Upper lobe of left lung (tissue), 4 donors: ENCODE measurements at regions not wholly inside any gene's neighbourhood (a gene's known extent, or its start where the extent isn't known, plus 50 kb on each side); places are given as distances from the start of the nearest gene placed in this dataset.

Experiments used
- POLR2AphosphoS5 ChIP-seq, 2 donors: sonication (generic); formaldehyde crosslinking; IDR thresholded peaks; one replicate each; pipeline ENCODE4 v1.5.1; 2017; ENCODE audit warnings: antibody characterized with exemption in 2 of 2
- TF ChIP-seq, protein P1 (sequence below), 6 experiments: fragments of 450-650 bp in 4 of 6; fragments of 200-600 bp in 2 of 6; sonication (generic) in 2 of 6; IDR thresholded peaks; one replicate each; pipeline ENCODE4 v1.5.1; 2016 to 2019; ENCODE audit warnings: antibody characterized with exemption in 6 of 6

DNA sequence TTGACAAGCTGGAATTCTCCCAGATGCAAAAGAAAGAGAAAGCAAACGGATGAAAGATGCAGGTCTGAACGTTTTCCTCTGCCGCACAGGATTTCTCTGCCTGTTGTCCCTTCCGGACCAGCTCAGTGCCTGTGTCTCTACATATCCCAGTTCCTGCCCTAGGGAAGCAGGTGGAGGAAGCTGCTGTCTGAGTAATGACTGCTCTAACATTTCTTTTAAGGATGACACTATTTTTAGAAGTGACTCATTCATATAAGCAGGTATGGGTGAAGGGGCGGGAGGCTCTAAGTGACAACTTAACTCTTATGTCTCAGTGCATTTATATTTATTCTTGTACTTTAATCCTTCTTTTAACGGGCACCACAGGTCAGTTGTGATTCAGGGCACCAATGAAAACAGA is 128.8 kb downstream of the SLC24A2 start:
- TF ChIP-seq, protein P1, sequence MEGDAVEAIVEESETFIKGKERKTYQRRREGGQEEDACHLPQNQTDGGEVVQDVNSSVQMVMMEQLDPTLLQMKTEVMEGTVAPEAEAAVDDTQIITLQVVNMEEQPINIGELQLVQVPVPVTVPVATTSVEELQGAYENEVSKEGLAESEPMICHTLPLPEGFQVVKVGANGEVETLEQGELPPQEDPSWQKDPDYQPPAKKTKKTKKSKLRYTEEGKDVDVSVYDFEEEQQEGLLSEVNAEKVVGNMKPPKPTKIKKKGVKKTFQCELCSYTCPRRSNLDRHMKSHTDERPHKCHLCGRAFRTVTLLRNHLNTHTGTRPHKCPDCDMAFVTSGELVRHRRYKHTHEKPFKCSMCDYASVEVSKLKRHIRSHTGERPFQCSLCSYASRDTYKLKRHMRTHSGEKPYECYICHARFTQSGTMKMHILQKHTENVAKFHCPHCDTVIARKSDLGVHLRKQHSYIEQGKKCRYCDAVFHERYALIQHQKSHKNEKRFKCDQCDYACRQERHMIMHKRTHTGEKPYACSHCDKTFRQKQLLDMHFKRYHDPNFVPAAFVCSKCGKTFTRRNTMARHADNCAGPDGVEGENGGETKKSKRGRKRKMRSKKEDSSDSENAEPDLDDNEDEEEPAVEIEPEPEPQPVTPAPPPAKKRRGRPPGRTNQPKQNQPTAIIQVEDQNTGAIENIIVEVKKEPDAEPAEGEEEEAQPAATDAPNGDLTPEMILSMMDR (IDR thresholded peaks at IDR 0.05), result no peak
- TF ChIP-seq POLR2AphosphoS5 (IDR thresholded peaks at IDR 0.05), result no peak
